ENCODE measurements at regions not wholly inside any gene's neighbourhood (a gene's known extent, or its start where the extent isn't known, plus 50 kb on each side); places are given as distances from the start of the nearest gene placed in this dataset.

- H3K27me3 Mint-ChIP-seq, result no peaks in the 10 kb centered on the region
- DNase-seq (ENCODE audit: low spot score, unreplicated experiment), result no peak
- no peak overlapping the region for H3K4me3 Mint-ChIP-seq (ENCODE audit: low read depth)
- no peak for TF ChIP-seq CTCF (IDR thresholded peaks at IDR 0.05; ENCODE audit: unreplicated experiment)
- no peak overlapping the region for H3K27ac Mint-ChIP-seq
- no peaks in the 10 kb centered on the region for H3K36me3 Mint-ChIP-seq (ENCODE audit: insufficient read depth)
- peaks cover 16% of the 10 kb centered on the region for H3K9me3 Mint-ChIP-seq (ENCODE audit: low read depth)
- H3K4me1 Mint-ChIP-seq (ENCODE audit: low read depth), result no peaks in the 10 kb centered on the region
Measured at GRCh38 chr12:127145241-127145928, 1121.6 kb upstream of the TMEM132C start.

- no peak for DNase-seq (ENCODE audit: low spot score, unreplicated experiment)
Measured at GRCh38 chr12:127145929-127146789, 1120.8 kb upstream of the TMEM132C start.

GRCh38 chr12:127146991-127147718 is 1119.8 kb upstream of the TMEM132C start:
- no peak for TF ChIP-seq CTCF (IDR thresholded peaks at IDR 0.05; ENCODE audit: unreplicated experiment)
- no peaks in the 10 kb centered on the region for H3K4me1 Mint-ChIP-seq (ENCODE audit: low read depth)
- peaks cover 3% of the 10 kb centered on the region for H3K9me3 Mint-ChIP-seq (ENCODE audit: low read depth)
- no peak overlapping the region for H3K27ac Mint-ChIP-seq
- no peaks in the 10 kb centered on the region for H3K36me3 Mint-ChIP-seq (ENCODE audit: insufficient read depth)
- no peak for DNase-seq (ENCODE audit: low spot score, unreplicated experiment)
- no peaks in the 10 kb centered on the region for H3K27me3 Mint-ChIP-seq
- no peak overlapping the region for H3K4me3 Mint-ChIP-seq (ENCODE audit: low read depth)

More at GRCh38 chr12:127145929-127146789, 1120.8 kb upstream of the TMEM132C start:
- Mint-ChIP-seq H3K27ac (no peak overlapping the region), H3K36me3 (ENCODE audit: insufficient read depth) (no peaks in the 10 kb centered on the region), H3K4me3 (ENCODE audit: low read depth) (peak overlapping the region; percentile 59), H3K9me3 (ENCODE audit: low read depth) (peaks cover 11% of the 10 kb centered on the region), H3K4me1 (ENCODE audit: low read depth) (no peaks in the 10 kb centered on the region), H3K27me3 (no peaks in the 10 kb centered on the region)
- no peak for TF ChIP-seq CTCF (IDR thresholded peaks at IDR 0.05; ENCODE audit: unreplicated experiment)

- DNase-seq (ENCODE audit: low spot score, unreplicated experiment), result no peak
- H3K36me3 Mint-ChIP-seq (ENCODE audit: insufficient read depth), result no peaks in the 10 kb centered on the region
- no peak for TF ChIP-seq CTCF (IDR thresholded peaks at IDR 0.05; ENCODE audit: unreplicated experiment)
Measured at GRCh38 chr12:127147724-127148123, 1119.2 kb upstream of the TMEM132C start.

GRCh38 chr12:127148318-127148717 is 1118.7 kb upstream of the TMEM132C start:
- no peaks in the 10 kb centered on the region for H3K27me3 Mint-ChIP-seq
- no peak overlapping the region for H3K4me3 Mint-ChIP-seq (ENCODE audit: low read depth)
- DNase-seq (ENCODE audit: low spot score, unreplicated experiment), result no peak
- peaks cover 1% of the 10 kb centered on the region for H3K4me1 Mint-ChIP-seq (ENCODE audit: low read depth)
- H3K9me3 Mint-ChIP-seq (ENCODE audit: low read depth), result peaks cover 3% of the 10 kb centered on the region
- no peak overlapping the region for H3K27ac Mint-ChIP-seq
- TF ChIP-seq CTCF (IDR thresholded peaks at IDR 0.05; ENCODE audit: unreplicated experiment), result no peak
- H3K36me3 Mint-ChIP-seq (ENCODE audit: insufficient read depth), result no peaks in the 10 kb centered on the region

More at GRCh38 chr12:127147724-127148123, 1119.2 kb upstream of the TMEM132C start:
- Mint-ChIP-seq H3K4me1 (ENCODE audit: low read depth) (no peaks in the 10 kb centered on the region), H3K27ac (no peak overlapping the region), H3K27me3 (no peaks in the 10 kb centered on the region), H3K9me3 (ENCODE audit: low read depth) (peaks cover 3% of the 10 kb centered on the region), H3K4me3 (ENCODE audit: low read depth) (no peak overlapping the region)

Data from progenitor cell of endocrine pancreas (in vitro differentiated cells).